Smooth muscle cell of the brain vasculature (primary cell): ENCODE measurements at regions not wholly inside any gene's neighbourhood (a gene's known extent, or its start where the extent isn't known, plus 50 kb on each side); places are given as distances from the start of the nearest gene placed in this dataset.
A peak's percentile ranks its signal among the peaks of the same experiment; 100 is the strongest.

Experiments used
- DNase-seq: peaks from one replicate; pipeline ENCODE4 v3.0.0-alpha.2; 2012; ENCODE audit warnings: low read depth, low spot score

DNA sequence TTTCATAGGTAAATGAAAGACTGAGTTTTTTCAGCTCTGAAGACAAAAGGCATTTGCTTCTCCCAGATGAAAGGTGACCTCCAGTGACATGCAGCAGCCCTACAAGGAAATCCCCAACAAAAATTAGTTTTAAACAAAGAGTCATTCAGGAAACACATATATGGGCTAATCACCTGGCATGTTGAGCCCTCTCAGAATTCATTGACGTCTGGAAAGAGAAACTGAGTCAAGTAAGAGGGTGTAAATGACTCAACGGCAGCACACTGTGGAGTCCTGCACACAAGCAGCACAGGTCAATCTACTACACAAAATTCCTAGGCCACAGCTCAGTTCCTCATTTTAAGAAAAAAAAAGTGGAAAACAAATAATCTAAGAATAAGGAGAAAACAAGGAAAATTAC lies 592.3 kb downstream of the EPHA7 start:
- no peak for DNase-seq

DNA sequence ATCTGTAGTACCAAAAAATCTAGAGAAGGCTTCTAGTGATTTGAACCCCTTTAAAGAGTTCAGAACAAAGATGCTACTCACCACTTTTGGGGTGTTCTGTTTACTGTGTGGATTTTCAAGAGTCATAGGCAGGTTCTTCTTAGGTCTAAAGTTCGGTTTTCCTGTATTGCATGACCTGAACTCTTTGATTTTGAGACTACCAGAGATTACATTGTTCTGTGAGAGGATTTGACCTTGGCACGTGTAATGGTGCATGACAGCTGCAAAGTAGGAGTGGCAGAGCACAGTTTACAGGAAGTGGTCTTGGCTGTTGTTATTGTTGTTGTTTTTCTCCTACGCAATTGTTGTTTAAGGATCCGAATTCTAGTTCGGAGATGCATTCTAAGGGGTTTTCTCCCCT lies 592.7 kb downstream of the EPHA7 start:
- DNase-seq, result no peak

DNA sequence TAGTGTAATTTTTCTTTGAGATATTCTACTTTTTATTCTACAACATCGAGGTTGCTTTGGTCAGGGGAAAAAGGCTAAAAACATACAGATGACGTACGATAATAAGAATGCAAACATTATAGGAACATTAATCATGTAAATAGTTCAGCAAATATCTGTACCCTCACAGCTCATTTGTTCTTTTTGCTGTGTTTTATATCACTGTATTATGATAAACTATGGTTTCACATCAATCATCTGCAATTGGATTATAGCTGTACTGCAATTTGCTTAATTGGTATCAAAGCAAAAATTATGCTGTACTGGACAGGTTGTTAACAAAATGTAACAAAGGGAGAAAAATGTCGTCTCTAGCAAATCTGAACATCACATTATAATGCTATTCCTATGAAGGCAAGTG lies 597.1 kb downstream of the EPHA7 start:
- DNase-seq, result no peak

- DNase-seq, result no peak
Measured at GRCh38 chr6:92820601-92821000, 598.8 kb downstream of the EPHA7 start.

GRCh38 chr6:92810913-92811312 lies 608.4 kb downstream of the EPHA7 start:
- no peak for DNase-seq

GRCh38 chr6:92806254-92806653 lies 613.1 kb downstream of the EPHA7 start:
- DNase-seq, result no peak

DNA sequence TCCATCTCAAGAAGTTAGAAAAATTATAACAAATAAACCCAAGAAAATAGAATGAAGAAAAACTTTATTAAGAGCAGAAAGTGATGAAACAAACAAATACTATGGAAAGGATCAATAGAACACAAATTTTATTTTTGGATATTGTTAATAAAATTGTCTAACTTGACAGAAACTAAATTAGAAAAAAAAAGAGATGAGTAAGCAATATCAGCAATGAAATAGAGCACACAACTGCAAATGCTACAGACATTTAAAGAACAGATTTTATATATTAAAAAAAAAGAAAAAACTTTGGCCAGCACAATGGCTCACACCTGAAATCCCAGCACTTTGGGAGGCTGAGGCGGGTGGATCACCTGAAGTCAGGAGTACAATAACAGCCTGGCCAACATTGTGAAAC lies 628.0 kb downstream of the EPHA7 start:
- no peak for DNase-seq

GRCh38 chr6:92790381-92790780 lies 629.0 kb downstream of the EPHA7 start:
- DNase-seq, result no peak

DNA sequence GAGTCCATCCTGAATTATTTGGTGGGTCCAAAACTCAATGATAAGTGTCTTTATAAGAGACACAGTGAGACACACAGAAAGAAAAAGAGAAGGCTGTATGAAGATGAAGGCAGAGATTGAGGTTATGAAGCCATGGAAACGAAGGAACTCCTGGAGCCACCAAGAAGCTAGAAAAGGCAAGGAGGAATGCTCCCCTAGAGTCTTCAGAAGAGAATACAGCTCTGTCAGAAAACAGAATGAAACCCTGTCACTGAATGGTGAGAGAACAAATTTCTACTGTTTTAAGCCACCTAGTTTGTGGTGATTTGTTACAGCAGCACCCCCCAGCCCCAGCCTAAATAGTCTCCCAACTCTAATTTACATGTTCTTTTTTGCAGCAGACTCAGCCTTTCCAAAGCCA lies 635.1 kb downstream of the EPHA7 start:
- DNase-seq, result no peak

DNA sequence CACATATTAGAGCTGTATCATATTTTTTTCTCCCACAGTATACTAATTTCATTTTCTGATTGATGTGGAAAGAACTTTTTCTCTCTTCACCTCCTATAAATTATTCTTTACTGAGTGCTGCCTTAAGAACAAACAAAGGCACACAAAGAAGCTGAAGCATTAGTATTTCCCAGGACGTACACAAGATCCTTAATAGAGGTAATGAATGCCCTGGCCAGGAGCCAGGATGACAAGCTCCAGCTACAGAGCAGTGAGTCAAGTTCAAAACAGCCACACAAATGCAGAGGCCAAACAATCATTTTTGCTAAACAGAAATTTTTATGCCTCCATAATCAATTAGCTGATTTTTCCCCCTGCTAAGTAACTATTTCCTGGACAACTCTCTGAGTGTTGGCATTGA lies 639.6 kb downstream of the EPHA7 start:
- DNase-seq, result peak; percentile 23

GRCh38 chr6:92777146-92777740 lies 642.1 kb downstream of the EPHA7 start:
- DNase-seq, result peak; percentile 2

- no peak for DNase-seq
Measured at GRCh38 chr6:92770540-92770939, 648.8 kb downstream of the EPHA7 start.

- no peak for DNase-seq
Measured at GRCh38 chr6:92767101-92767500, 652.3 kb downstream of the EPHA7 start.

GRCh38 chr6:92763680-92764079 lies 655.7 kb downstream of the EPHA7 start:
- no peak for DNase-seq

- DNase-seq, result no peak
Measured at GRCh38 chr6:92763274-92763584, 656.1 kb downstream of the EPHA7 start.

- no peak for DNase-seq
Measured at GRCh38 chr6:92762443-92763273, 656.7 kb downstream of the EPHA7 start.

- DNase-seq, result no peak
Measured at GRCh38 chr6:92759178-92759577, 660.2 kb downstream of the EPHA7 start.

- DNase-seq, result no peak
Measured at GRCh38 chr6:92757925-92758324, 661.4 kb downstream of the EPHA7 start.

GRCh38 chr6:92756912-92757311 lies 662.4 kb downstream of the EPHA7 start:
- DNase-seq, result no peak

DNA sequence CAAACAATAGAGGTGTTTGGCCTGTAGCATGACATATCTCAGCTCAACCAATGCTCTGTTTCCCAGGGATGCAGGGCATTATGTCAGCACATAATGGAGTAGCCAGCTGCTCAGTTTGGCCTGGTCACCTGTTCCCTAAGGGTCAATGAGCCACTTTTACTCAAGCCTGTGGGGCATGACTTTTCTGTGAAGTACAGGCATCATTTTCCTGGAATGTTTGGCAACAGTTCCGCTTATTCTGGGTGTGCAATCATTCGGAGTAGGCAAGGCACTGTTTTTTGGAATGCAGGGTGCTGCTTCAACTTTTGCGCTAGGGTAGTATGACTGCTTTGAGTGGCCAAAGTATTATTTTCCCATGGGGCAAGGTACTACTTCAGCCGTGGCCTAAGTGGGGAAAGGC lies 665.4 kb downstream of the EPHA7 start:
- no peak for DNase-seq

GRCh38 chr6:92752114-92752513 lies 667.2 kb downstream of the EPHA7 start:
- DNase-seq, result no peak

- no peak for DNase-seq
Measured at GRCh38 chr6:92748131-92748530, 671.2 kb downstream of the EPHA7 start.

- no peak for DNase-seq
Measured at GRCh38 chr6:92737983-92738382, 681.4 kb downstream of the EPHA7 start.
